NCI-H1092 treated with DMSO at 0.1 percent for 48 hours (cell line): ENCODE measurements at regions not wholly inside any gene's neighbourhood (a gene's known extent, or its start where the extent isn't known, plus 50 kb on each side); places are given as distances from the start of the nearest gene placed in this dataset.
"Not testable (repeated sequence)": the region's sequence is repeated elsewhere in the genome, so short reads cannot be mapped to it uniquely, and the experiment has no call there.

Experiments
- DNase-seq: peaks from one replicate; lab custom pipeline; 2025; lab: John Stamatoyannopoulos, UW

DNA sequence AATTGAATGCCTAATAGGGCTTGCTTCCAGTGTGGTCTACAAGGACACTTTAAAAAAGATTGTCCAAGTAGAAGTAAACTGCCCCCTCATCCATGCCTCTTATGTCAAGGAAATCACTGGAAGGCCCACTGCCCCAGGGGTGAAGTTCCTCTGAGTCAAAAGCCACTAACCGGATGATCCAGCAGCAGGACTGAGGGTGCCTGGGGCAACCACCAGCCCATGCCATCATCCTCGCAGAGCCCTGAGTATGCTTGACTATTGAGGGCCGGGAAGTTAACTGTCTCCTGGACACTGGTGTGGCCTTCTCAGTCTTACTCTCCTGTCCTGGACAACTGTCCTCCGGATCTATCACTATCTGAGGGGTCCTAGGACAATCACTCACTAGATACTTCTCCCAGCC is 411.5 kb downstream of the TENT5A start:
- no peak for DNase-seq

DNA sequence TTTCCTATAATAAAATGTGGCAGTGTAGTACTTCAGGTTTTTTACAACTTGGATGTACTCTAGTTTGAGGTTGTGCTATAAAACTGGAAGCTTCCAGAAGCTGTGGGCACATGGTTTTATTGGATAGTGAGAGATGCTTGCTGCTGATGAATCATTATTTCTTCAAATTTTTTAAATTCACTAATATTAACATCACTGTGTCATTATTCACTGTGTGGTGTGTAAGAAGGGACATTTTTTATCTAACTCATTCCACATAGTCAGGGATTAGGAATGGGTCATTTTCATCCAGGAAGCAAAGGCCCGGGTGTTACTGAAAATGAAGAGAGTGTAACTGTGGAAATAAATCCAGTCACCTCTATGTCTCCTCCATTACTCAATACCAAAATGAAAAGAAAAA is 421.0 kb downstream of the TENT5A start:
- DNase-seq: no peak

DNA sequence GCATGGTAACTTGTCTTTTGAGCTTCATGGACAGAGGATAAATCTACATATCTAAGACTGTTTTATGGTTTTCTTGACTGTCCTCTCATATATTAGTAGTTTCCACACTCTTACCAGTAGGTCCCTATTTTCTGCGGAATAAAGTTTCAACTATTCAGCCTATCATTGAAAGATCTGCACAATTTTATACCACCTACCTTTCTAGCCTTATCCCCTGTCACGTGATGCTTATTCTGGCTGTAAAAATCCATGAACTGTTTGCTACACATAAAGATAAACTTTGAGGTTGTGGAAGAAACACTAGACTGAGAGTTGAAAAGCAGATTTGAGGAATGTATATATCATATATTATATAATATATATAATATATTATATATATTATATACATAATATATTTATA is 423.8 kb downstream of the TENT5A start:
- no peak for DNase-seq

DNA sequence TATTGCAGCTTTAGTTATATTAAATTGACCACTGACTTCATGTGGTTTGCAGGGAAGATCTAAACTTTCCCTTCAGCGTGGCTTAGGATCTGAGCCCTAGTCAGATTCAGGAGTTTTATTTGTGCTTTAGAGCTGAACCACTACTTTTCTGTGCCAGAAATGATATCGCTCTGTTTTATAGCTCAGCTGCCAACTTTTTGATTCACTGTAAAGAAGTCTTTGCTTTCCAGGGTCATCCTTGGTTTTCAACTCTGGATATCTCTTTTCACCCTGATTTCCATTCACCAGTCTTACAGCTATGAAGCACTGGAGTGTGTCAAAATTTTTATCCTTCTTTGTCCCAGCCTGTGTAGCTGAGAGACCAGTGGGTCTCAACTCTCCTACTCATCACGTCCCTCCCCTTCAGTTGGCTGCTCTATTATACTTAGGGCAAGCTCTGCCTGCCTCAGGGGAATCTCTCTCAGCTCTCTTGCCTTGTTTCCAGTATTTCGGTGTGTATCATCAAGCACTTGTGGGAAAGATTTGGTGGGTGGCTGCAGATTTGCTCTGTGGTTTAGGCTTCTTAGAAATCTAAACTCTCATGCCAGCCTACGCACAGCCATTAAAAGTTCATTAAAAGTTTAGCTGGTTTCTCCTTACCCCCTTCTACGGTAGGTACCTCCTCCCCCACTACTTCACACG is 425.5 kb downstream of the TENT5A start:
- DNase-seq: no peak

DNA sequence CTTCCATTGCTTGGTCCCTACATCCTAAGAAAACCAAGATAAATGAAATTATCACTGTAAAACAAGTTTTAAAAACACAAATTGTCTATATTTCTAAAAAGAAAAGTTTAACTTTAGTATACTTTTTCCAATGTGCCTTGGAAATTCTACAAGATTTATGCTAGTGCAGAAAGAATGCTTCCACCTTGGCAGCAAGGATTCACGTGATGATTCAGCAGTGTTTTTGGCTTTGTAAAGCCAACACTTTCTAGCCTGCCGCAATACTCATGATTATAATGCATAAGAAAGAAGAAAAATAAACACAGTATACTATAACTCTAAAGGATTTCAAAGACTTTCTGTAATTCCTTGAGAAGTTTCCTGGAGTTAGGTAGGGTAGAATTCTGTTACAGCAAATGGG is 442.7 kb downstream of the TENT5A start:
- DNase-seq: no peak

DNA sequence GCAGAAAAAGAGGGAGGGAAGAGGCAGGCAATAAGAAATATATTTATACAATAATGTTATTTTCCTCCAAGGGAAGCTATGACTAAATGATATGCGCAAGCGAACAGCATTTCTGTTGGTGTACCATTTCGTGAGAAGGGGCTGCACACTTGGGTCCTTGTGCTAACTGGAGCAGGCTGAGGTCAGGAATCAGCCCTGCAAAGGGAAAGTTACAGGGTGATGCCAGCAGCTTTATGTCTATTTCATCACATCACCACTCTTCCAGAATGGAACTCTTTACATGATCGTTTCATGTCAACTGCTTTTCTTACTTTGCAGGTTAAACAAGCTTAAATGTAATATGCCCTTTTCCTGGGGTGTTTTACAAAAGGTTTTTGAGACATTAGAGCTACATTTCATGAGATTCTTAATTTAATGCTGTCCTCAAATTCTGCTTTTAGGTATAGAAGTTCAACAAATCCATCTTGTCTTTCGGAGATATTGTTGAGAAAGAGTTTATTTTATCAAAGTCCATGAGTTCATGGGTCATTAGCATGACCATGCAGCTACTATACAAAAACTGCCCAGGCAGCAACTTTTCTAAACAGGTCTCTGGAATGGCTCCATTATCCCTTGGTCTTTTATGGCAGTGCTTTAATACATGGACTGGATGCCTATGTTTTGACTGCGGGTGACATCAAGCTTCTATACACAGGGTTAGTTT is 443.8 kb downstream of the TENT5A start:
- DNase-seq: no peak

DNA sequence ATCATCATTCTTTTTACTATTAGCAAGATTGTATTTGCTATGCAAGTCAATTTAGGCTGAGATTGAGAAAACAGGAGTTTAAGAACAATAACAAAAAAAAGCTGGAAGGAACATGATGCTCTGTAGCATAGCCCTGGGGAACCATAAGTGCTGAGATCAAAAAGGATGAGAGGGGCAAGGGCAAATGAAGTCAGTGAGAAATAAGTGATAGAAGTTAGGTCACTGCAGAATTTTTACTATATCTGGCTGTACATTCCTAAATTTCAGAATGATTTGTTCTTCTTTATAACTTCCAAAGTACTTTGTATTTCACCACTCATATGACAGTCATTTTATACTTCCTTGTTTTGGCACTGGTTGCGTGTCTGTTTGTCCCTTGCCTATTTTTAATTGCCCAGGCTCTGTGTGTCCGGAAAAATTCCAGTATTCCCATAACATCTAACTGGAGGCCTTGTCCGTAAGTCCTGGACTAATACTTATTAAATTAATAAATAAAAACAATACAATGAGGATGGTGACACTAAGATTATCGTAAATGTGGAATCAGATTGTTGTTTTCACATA is 444.7 kb downstream of the TENT5A start:
- no peak for DNase-seq

DNA sequence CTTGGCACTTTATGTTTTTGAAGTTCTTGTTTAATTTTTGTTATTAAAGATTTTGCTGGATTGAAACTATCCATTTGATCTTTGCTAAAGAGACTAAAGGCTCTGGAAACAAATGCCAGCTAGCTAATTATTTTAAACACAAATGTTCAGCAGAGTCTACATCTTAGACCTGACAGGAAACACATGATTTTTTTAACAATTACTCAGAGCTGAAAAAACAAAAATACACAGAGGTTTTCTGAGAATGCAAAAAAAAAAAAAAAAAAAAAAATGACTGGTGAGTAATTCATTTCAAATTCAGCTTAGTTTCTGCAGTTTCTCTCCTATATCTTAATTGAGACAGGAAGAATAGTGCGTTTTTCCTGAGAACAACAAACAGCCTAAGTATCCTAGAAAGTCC is 448.0 kb downstream of the TENT5A start:
- no peak for DNase-seq

DNA sequence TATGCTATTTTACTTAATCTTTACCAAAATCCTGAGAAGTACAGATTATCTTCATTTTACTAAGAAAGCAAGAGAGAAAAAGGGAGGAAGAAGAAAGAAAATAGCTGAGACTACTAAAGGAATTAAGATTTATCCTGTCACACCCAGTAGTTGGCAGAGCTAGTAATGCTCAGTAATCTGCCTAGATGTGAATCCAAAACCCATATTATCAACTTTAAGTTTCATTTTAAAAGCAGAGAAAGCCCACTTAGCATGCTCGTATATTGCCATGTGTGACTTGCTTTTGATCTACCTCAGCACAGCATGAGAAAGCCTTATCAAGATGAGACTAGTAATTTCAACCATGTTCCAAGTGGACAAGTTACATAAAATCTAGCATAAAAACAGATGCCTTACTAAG is 451.5 kb downstream of the TENT5A start:
- no peak for DNase-seq

DNA sequence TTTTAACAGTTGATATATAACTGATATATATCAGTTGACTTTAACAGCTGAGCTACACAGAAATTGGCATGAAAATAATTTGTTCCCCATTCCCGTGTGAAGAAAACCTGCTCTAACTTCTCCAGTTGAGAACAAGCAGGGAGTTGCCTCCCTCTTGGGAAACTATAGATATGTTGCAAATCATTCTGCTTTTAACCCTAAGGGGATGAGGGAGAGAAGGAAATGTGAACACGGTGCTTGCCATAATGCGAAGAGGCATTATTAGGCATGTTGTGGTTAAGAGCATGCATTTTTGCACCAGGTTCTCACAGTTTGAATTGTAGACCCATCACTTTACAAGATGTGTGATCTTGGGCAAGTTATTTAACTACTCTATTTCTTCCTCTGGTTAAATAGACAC is 453.7 kb downstream of the TENT5A start:
- DNase-seq: no peak

DNA sequence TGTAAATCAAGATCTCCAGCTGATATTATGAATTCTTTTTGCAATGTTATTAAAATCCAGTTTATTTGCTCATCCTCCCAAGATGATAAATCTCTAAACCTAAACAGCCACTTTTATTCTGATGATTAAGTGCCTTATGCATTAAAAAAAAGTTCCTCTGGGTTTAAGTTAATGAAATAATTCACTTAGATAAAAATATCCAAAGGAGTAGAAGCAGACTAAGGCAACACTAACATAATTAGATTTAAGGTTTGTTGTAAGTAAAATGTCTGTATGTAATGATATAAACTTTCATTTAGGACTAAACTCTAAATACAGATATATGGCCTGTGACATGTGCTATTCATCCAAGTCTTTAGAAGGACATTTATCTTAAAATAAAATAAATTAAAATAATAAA is 457.2 kb downstream of the TENT5A start:
- DNase-seq: no peak

DNA sequence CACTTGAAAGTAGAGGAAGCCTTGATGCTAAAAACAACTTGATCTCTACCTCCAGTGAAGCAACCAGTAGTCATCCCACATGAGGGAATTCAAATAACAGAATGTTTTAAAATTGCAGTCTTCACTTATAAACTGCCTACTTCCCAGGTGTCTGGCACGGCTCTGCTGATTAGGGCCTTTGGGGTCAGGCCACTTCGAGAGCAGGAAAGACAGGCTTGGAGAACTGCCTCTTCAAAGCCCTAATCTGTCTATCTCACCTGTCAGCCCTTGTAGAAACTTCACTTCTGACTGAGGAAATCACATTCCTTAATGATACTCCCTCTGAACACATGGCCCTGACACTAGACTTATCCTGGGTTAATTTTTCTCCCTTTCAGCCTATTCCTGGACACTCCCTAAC is 458.6 kb downstream of the TENT5A start:
- DNase-seq: no peak

DNA sequence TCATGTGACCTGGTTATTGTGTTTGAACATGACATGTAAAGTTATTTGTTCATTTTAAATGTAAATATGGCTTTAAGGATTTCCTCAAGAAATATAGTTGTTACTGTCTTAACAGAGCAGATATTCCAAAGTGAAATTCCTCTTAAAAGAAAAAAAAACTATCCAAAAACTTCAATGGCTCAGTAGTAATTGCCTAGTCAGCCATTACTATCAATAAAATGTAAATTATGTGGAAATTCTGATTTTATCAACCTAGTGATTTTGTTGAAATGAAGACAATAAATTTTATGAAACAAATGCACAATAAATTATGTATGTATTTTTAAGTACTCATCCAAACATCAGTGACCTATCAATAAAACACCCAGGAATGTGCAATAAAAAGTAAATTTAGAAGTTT is 463.3 kb downstream of the TENT5A start:
- no peak for DNase-seq

DNA sequence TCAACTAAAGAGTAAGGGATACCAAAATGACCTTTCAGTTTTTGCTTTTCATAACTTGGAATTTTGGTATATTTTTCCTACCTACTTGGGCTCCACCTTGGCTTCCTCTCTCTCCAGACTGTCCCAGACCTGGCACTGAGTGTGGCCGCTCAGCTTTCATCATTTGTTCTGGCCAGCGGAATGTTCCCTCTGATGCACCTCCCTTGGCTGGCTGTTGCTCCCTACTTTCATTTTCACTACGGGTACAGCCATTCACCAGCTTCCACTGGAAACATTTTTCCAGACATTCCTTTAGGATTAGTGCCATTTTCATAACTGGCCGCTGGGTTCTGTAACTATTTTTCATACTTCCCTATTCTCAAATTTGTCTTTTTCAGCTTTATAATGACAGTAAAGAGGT is 487.4 kb downstream of the TENT5A start:
- no peak for DNase-seq

DNA sequence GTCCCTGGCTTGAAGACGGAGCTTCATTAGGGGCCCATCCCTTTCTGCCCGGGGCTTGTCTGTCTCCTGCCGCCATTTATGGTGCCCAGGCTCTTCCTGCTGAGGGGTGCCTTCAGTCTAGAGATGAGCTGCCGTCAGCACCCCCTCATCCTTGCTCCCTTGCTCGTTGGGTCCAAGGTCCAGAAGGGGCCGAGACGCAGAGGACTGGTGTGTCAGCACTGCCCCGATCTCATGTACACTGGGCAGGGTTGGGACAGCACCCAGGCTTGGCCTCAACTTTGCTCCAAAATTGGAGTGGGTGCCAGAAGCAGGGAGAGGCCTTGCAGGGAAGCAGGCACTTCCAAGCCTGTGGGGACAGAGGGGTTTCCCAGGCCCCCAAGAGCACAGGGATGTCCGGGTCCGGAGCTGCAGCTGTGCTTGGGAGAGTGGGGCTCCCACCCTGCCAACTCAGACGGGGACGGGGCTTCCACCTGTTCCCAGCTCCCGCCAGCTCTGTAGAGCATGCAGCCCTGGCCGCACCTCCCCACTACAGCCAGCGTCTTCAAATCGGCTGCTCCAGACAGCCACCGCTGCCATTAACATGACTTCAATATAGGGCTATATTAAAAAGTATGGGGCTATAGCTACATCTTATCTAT is 488.8 kb downstream of the TENT5A start:
- no peak for DNase-seq

DNA sequence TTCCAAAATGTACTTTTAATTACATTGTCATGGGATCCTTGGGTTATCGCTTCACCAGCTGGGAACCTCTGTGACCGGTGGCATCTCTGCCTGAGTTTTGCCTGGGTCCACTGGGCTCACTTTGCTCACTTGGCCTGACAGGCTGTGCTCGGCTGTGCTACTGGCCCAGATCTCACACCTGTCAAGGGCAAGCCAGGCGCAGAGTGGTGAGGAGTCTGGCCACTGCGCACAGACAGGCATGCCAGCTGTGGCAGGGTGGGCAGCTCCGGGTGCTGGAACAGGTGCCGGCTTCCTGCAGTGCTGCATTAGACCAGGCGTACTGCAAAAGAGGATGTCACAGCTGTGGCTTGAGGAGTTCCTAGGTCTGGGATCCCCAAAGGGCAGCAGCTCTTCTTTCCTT is 489.8 kb downstream of the TENT5A start:
- DNase-seq: no peak

DNA sequence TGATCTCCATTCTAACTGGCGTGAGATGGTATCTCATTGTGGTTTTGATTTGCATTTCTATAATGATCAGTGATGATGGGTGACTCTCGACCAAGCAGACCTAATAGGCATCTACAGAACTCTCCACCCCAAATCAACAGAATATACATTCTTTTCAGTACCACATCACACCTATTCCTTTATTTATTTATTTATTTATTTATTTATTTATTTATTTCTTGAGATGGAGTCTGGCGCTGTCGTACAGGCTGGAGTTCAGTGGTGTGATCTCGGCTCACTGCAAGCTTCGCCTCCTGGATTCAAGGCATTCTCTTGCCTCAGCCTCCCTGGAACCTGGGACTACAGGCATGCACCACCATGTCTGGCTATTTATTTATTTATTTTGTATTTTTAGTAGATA is 496.3 kb downstream of the TENT5A start:
- DNase-seq: not testable (repeated sequence)

DNA sequence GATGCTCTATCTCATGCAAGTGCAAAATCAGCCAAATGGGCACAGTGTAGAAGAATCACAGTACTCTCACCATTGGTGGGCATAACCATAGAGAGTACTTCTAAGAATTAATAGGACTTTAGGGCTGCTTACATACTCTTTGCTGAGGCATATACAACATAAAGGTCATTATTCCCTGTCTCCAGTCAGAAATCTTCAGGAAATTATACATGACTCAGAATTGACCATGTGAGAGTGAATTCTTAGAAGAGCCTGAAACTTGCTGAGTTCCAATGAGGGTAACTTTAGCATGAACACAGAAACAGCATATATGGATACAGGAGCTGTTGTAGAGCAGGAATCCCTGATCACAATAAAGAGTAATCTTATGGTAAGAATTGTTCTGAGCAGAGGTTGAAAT is 498.7 kb downstream of the TENT5A start:
- no peak for DNase-seq

DNA sequence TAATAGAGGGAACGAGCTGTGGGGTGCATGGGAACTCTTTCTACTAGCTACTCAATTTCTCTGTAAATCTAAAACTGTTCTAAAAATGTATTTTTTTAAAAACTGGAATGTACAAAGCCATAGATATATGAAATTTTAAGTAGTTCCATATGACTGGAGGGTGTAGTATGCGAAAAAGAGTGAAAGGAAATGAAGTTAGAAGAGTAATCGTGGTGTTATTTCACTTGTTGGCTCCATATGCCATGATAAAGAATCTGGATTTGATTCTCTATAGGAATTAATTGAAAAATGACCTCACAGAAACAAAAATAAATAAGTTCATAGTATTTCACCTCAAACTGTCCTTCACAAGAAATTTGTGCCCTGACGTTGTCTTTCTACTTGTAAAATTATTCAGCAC is 500.2 kb downstream of the TENT5A start:
- DNase-seq: no peak

DNA sequence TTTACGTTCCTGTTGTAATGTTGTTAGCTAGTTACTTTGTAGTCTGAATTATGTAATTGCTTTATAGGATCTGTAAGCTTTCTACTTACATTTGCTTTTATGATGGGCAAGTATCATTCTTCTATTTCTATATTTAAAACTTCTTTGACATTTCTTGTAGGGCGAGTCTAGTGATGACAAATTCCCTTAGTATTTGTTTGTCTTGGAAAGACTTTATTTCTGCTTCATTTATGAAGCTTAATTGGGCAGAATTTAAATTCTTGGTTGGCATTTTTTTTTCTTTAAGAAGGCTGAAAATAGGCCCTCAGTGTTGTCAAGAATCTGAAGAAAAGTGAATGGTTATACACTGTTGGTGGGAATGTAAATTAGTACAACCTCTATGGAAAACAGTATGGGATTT is 506.3 kb downstream of the TENT5A start:
- DNase-seq: no peak

DNA sequence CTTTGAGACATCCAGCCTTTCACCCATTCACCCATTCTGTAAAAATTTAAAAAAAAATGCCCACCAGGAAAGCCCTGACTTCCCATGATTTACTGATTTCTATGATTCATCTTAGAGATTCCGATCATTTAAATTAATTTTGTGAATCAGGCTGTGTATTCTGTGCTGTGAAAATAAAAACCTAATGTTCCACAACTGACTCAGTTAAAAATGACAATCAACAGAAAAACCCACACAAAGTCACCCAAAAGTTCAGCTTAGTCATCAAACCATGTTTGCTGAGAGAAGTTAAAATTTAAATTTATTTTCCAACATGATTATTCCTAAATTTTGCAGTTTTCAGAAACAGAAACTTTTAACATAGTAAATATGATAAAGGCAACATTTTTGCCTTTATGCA is 509.9 kb downstream of the TENT5A start:
- DNase-seq: no peak

DNA sequence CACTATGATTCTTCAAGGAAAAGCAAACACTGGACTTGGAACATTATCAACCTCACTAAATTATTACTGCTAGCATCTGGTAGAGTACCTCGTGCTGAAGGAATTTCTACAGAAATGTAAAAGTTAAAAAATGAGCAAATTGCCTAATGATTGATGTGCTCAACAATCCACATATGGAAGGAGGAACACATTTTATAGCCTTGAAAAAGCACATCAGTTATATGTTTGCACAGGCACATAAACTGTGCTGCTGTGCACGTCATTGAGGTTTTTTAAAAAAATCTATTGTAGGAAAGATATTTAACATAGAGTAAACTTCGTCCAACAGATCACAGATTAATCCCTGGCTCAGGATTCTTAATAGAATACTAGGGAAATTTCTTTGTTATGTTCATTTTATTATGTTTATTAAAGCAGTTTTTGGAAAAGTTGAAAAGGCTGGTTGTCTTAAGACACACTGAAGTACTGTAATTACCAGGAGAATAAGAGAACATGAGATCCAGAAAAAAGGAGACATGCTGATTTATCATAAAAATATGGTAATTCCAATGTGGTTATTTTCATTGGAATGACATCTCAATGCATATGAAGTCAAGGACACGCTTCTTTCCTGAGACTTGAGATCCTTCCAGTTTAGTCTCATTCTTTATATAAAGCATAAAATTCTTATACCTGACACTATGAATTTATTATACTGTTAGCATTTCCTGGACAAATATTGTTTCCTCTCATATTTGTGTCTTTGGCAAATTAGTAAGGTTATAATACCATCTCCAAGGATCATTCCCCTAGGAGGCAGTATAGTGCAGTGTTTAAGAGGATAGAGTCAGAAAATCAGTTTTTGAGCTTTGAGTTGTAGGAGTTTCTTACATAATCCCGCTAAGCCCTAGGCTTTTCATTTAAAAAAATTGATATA is 511.1 kb downstream of the TENT5A start:
- no peak for DNase-seq
